GM08714 (cell line): ENCODE measurements at regions not wholly inside any gene's neighbourhood (a gene's known extent, or its start where the extent isn't known, plus 50 kb on each side); places are given as distances from the start of the nearest gene placed in this dataset.

ENCODE experiments used
- H3K4me3 ChIP-seq: fragments of 200-500 bp; sonication (Bioruptor generic); 2 replicates; pipeline ENCODE4 v1.5.1; 2014; ENCODE audit warnings: mild to moderate bottlenecking, low read length, inconsistent platforms
- ZNF274 ChIP-seq: IDR thresholded peaks from 2 replicates; pipeline ENCODE4 v1.6.1; 2012; ENCODE audit warnings: mild to moderate bottlenecking, low read depth, low read length

GRCh38 chr2:41400088-41400665 is 647.6 kb upstream of the PKDCC start:
- no peak overlapping the region for H3K4me3 ChIP-seq

GRCh38 chr2:41405441-41405840 is 642.4 kb upstream of the PKDCC start:
- no peak for TF ChIP-seq ZNF274
- no peak overlapping the region for H3K4me3 ChIP-seq

More at GRCh38 chr2:41400088-41400665, 647.6 kb upstream of the PKDCC start:
- TF ChIP-seq ZNF274: no peak

- H3K4me3 ChIP-seq: no peak overlapping the region
- TF ChIP-seq ZNF274: no peak
Observed at GRCh38 chr2:41409328-41409727, 638.5 kb upstream of the PKDCC start.

GRCh38 chr2:41410011-41410410 is 637.8 kb upstream of the PKDCC start:
- no peak overlapping the region for H3K4me3 ChIP-seq
- TF ChIP-seq ZNF274: no peak

GRCh38 chr2:41413813-41414485 is 633.9 kb upstream of the PKDCC start:
- no peak overlapping the region for H3K4me3 ChIP-seq
- no peak for TF ChIP-seq ZNF274

GRCh38 chr2:41414486-41415230 is 633.2 kb upstream of the PKDCC start:
- no peak overlapping the region for H3K4me3 ChIP-seq
- no peak for TF ChIP-seq ZNF274

- no peak for TF ChIP-seq ZNF274
Observed at GRCh38 chr2:41417511-41417910, 630.3 kb upstream of the PKDCC start.

GRCh38 chr2:41420219-41420618 is 627.6 kb upstream of the PKDCC start:
- H3K4me3 ChIP-seq: no peak overlapping the region
- TF ChIP-seq ZNF274: no peak

More at GRCh38 chr2:41417511-41417910, 630.3 kb upstream of the PKDCC start:
- H3K4me3 ChIP-seq: no peak overlapping the region

GRCh38 chr2:41420872-41421271 is 626.9 kb upstream of the PKDCC start:
- H3K4me3 ChIP-seq: no peak overlapping the region
- TF ChIP-seq ZNF274: no peak

GRCh38 chr2:41431756-41432155 is 616.1 kb upstream of the PKDCC start:
- H3K4me3 ChIP-seq: no peak overlapping the region
- no peak for TF ChIP-seq ZNF274

GRCh38 chr2:41432459-41432858 is 615.4 kb upstream of the PKDCC start:
- TF ChIP-seq ZNF274: no peak
- H3K4me3 ChIP-seq: no peak overlapping the region

- no peak for TF ChIP-seq ZNF274
- H3K4me3 ChIP-seq: no peak overlapping the region
Observed at GRCh38 chr2:41434991-41435390, 612.8 kb upstream of the PKDCC start.

- no peak overlapping the region for H3K4me3 ChIP-seq
- no peak for TF ChIP-seq ZNF274
Observed at GRCh38 chr2:41441958-41442357, 605.9 kb upstream of the PKDCC start.

GRCh38 chr2:41445865-41446264 is 602.0 kb upstream of the PKDCC start:
- no peak overlapping the region for H3K4me3 ChIP-seq

GRCh38 chr2:41446266-41446665 is 601.6 kb upstream of the PKDCC start:
- no peak for TF ChIP-seq ZNF274
- no peak overlapping the region for H3K4me3 ChIP-seq

More at GRCh38 chr2:41445865-41446264, 602.0 kb upstream of the PKDCC start:
- no peak for TF ChIP-seq ZNF274
